NCI-H1436 (cell line): ENCODE measurements at regions not wholly inside any gene's neighbourhood (a gene's known extent, or its start where the extent isn't known, plus 50 kb on each side); places are given as distances from the start of the nearest gene placed in this dataset.
A peak's percentile ranks its signal among the peaks of the same experiment; 100 is the strongest.
"Not testable (repeated sequence)": the region's sequence is repeated elsewhere in the genome, so short reads cannot be mapped to it uniquely, and the experiment has no call there.

Source experiments
- DNase-seq: peaks from one replicate; lab custom pipeline; 2025; lab: John Stamatoyannopoulos, UW

DNA sequence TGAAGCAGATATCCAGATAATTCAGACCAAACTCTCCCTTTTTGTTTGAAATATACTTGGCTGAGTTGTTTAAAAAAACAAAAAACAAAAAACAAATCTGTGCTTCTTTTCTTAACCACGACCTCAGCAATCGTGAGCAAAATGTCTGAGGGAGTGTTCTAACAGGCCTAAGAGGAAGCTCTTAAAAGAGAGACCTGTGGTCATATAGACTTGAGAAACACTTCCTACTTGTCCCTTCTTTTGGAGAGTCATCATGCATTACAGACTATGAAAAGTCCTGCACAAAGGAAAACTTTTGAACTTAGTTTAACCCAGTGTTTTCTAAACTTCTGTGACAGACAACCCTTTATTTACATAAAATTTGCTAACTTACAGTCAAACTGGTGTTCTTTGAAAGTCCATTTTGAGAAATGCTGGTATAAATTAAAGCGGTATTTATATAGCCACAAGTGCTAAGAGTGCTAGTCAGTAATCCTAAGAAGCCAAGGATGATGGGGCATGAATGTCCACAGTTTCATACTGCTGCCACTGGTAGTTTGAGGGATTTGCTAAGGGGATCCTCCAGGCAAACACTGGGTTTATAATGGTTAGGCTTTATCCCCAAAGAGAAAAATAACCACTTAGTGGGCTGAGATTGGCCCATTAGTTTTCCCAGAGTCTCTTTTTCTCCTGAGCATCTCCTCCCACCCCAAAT is 199.8 kb downstream of the LRRC70 start:
- DNase-seq, result no peak

DNA sequence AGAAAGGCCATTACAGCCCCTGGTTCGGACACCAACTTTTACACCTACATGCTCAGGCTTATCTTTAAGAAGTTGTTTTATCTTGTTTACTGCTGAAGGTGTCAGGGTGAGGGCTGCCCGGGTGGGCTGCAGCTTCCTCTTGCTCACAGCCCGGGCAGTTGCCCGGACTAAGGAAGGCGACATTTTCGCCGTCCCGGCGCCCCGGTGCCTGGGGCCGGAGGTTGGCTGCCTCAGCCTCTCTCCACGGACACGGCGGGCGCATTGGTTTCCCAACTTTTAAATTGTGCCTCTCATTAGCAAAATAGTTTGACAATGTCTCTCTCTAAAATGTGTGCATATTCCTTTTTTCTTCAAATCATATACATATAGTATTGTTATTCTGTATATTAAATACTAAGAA is 198.5 kb downstream of the LRRC70 start:
- DNase-seq, result not testable (repeated sequence)

DNA sequence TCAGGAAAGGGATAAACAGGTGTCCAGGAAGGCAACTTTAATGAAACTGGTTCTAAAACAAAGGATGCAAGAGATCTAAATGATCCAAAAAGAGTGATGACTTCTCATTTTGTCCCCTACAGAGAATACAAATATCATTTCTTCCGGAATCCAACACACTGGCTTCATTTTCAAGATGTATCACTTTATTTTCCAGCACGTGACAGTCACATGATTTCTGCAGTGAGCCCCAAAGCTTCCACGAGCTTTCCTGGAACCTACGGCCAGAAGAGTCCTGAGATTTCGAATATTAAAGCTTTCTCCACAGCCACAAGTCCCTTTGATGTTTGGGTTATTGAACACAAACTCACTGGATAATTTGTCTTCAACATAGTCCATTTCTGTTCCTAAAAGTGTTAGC is 198.0 kb downstream of the LRRC70 start:
- not testable (repeated sequence) for DNase-seq

DNA sequence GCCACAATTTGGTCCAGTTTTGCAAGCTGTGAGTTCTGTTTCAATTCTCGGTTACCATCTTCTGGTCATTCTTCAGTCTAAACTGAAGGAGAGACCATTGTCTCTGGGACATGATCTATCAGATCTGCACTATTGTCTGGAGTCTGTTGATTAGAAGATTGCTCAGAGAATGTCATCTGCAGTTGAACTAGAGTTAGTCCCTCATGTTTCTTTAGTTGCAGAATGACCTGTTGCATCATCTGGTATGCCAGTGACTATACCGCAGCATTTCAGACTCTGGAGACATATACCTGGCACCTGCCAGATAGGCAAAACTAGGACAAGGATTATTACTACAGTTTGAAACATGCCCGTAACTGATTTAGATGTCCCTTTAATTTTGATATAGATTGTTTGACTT is 194.8 kb downstream of the LRRC70 start:
- DNase-seq, result no peak

DNA sequence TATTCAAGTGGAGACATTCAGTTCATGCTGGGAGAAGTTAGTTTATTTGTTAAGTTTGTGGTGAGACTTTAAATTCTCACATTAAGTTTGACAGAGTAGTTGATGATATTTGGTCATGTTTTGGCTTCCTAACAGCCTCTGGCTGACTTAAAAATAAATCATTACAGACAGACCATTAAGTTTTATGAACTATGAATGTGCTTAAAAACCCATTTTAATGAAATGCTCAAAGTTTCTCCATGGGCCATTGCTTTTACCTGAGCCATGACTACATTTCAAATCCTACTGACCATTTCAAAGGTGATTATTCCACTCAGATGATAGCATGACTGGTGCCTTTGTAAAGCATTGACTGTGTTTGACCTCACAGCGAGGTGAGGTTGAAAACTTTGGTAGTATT is 192.7 kb downstream of the LRRC70 start:
- DNase-seq, result no peak

DNA sequence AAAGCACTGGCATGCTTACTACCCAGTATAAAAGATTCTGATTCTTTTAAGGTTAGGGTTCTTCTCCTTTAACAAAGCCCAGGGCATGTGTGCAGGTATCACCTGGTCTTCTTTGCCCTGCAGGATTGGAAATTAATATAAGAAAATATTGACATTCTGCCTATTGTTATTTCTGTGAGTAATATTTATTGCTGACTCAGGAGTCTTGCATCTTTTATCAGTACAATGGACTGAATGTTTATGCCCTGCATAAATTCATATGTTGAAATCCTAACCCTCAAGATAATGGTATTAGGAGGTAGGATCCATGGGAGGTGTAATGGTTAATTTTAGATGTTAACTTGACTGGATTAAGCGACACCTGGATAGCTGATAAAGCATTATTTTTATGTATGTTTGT is 189.0 kb downstream of the LRRC70 start:
- DNase-seq, result no peak

DNA sequence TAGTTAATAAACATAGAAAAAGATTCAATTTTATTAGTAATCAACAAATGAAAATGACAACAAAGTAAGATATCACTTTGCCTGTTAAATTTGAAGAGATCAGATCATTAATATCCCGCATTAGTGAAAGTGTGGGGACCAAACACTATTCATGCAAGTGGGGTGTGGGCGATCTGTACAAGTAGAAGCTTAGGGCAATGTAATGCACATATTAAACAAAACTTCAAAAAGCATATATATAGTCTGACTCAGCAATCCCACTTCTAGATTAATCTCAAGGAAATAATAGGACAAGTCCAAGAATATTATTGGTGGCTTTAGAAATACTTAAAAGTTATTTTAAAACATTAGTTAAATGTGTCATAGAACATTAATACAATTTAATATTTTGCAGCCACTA is 188.5 kb downstream of the LRRC70 start:
- no peak for DNase-seq

DNA sequence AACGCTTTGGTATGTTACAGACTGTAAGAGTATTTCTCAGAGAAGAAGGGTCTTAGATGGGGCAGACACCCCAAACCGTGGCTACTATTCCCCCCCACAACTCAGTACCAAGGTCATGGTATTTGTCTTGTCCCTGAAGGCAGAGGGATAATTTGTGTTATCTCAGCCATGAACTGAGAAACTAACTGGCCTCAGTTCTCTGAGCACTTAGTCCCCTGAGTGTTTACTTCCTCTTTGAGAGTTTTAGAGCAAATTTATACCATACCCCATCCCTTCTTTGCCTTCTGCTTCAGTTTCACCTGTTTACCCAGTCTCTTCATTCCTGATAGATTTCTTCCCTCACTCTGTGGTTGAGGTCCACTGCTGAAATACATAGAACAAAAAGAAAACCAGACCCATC is 183.9 kb downstream of the LRRC70 start:
- no peak for DNase-seq

DNA sequence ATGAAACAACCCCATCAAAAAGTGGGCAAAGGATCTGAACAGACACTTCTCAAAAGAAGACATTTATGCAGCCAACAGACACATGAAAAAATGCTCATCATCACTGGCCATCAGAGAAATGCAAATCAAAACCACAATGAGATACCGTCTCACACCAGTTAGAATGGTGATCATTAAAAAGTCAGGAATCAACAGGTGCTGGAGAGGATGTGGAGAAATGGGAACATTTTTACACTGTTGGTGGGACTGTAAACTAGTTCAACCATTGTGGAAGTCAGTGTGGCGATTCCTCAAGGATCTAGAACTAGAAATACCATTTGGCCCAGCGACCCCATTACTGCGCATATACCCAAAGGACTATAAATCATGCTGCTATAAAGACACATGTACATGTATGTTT is 179.1 kb downstream of the LRRC70 start:
- DNase-seq, result not testable (repeated sequence)

DNA sequence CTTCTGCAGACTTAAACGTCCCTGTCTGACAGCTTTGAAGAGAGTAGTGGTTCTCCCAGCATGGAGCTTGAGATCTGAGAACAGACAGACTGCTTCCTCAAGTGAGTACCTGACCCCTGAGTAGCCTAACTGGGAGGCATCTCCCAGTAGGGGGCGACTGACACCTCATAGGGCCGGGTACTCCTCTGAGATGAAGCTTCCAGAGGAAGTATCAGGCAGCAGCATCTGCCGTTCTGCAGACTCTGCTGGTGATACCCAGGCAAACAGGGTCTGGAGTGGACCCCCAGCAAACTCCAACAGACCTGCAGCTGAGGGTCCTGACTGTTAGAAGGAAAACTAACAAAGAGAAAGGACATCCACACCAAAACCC is 174.4 kb downstream of the LRRC70 start:
- not testable (repeated sequence) for DNase-seq

DNA sequence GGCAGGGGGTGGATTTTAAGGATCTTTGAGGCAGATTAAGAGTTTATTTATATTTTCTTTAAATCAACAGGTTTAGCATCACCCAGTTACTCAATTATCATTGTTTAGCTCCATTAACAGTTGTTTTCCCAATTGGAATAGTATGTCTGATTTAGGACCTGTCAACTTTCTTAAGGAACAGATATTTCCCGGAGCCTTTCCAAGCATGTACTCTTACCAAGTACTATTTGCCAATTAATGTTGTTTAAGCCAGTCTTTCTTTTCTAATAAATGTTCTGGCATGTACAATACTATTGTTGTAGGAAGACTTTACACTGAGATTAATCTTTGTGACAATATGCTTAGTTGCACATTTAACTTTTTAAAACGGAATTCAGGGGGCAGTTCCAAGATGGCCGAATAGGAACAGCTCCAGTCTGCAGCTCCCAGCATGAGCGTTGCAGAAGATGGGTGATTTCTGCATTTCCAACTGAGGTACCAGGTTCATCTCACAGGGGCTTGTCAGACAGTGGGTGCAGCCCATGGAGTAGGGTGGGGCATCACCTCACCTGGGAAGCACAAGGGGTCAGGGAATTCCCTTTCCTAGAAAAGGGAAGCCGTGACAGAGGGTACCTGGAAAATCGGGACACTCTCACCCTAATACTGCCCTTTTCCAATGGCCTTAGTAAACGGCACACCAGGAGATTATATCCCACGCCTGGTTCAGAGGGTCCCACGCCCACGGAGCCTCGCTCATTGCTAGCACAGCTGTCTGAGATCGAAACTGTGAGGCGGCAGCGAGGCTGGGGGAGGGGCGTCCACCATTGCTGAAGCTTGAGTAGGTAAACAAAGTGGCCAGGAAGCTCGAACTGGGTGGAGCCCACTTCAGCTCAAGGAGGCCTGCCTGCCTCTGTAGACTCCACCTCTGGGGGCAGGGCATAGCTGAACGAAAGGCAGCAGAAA is 173.7 kb downstream of the LRRC70 start:
- not testable (repeated sequence) for DNase-seq

DNA sequence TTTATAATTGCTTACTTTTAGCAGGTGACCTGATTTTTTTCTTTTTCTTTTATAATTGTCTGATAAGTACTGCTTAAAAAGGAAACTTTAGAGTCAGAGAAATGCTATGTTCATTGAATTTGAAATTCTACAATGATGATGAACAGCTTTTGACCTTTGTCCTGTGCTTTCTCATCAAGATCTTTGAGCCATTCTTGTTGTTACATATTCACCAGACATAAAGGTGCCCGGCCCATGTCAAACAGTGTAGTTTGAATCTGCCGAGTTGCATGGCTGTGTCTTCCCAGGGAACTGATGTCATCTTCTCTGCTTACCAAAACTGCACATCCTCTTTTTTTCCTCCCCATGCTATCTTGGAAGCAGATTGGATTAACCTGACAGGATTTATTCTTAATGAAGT is 163.6 kb downstream of the LRRC70 start:
- DNase-seq, result no peak

DNA sequence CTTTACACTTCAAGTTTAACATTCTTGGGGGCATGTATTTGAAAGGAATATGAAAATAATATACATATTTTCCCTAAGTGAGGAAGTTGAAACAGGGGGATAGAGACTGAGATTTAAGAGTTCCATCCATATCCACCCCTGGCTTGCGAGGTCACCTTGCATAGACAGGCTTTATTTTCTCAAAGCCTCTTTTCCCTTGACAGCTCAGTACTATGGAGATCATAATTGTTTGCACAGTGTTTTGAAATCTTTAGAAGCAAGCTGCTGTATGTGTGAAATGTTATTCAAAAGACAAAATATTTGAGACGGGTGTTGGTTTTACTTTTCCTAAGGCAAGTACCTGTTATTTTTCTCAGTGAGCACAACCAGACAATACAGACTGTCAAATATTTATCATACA is 163.1 kb downstream of the LRRC70 start:
- DNase-seq, result no peak

DNA sequence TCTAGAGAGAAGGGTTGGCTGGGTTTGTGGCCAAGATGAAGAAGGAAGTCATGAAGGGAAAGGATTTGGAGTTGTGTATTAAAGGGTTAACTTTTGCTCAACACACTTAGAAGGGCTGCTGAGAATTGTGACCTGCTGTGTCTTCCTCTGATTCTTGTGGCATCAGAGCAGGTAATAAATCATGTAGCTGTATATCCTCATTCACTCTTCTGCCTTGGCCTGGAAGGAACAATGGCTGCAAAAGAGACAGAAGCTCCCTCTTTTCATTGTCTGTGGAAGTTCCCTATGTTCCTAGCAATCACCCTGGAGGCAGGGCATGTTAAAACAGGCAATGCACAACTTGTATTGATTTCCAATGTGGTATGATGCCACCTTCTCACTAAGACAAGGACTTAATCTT is 159.1 kb downstream of the LRRC70 start:
- no peak for DNase-seq

DNA sequence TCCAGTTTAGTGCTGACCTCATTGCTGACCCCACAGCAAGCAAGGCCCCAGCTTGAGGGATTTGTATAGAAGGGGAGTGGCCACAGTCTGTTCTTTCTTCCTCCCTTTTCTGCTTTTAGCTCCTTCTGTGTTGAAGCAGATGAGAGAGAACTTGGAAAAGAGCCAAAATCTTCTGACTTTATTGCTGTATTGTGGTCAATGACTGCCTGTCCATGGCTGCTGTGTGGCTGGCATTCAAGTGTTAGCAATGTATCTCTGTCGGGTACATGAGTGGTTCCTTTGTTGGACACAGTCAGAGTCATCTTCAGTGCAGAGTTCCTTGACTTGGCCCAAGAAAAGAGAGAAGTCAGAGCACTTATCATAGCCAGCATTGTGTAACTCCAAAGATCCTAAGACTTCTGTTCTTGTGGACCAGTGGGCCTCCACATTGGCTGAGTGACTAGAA is 154.1 kb downstream of the LRRC70 start:
- no peak for DNase-seq

DNA sequence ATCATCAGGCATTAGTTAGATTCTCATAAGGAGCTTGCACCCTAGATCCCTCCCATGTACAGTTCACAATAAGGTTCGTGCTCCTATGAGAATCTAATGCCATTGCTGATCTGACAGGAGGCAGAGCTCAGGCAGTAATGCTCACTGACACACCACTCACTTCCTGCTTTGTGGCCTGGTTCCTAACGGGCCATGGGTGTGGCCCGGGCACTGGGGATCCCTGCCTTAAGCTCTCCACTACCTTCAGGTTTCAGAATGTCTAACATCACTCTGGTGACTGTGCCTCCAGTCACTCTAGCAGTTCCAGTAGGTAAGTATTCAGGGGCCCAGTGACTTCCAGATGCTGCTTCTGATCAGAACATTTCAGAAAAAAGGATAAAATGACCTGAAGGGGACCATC is 152.4 kb downstream of the LRRC70 start:
- no peak for DNase-seq

DNA sequence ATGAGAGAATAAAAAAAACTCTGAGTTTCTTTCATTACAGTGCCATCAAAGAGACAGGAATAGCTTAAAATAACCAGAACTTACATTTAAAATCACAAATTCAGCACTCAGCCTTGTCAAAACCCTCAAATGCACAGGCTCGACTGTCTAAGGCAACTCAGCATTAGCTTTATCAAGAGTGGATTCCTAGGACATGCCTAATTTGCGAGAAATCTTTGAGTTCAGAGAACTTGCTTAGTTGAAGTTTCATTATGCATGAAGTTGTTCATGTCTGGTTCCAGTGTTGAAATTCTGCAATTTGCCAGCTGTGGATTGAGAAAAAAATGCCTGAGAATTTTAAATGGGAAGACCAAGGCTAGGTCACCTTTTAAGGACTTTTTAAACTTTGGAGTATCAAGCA is 151.1 kb downstream of the LRRC70 start:
- DNase-seq, result no peak

DNA sequence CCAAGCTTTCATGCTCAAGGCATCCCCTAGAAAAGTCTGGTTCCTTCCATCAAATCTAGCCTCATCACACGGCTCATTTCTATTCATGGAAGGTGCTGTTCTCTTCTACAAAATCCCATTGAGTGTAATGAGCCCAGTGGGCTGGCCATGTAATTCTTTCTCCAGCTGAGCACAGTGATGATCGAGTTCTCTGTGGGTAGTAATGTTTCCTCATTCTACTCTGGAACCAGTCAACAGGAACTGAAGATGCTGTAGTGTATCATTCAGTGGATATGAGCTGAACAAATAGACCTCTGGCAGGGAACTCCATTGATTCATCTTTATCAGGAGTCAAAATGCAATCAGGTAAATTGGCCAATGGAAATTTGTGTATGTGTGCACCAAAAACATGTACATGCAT is 149.2 kb downstream of the LRRC70 start:
- no peak for DNase-seq

DNA sequence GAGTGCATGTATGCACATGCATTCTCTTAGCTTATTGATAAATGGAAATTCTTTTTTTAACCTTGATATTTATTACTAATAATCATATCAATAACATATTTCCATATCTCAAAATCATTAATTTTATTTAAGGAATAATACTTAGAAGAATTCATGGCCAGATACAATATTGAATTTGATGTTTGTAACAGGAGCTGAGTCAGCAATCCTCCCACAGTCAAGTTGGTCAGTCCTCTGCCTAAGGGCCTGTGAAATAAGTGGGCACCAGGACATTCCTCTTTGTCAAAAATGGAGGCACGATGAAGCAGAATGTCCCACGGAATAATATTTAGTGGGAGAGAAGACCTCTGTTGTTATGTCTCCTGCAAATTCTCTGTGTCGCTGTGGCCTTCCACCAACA is 148.6 kb downstream of the LRRC70 start:
- DNase-seq, result no peak

DNA sequence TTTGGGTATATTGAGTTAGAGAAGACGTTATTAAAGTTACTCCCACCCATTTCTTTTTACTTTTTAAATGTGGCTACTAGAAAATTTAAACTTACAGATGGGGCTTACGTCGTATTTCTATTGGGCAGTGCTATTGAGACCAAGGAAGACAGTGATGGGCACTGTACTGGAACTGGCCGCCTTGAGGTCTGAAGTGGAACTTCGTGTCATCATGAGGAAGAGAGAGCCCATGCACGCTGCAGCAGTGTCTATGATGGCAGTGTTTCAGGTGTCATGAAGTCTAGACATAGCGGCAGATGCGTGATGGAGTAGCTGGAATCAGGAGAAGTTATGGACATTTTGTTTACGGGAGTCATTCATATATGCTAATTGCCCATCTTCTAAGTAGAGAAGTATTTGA is 143.7 kb downstream of the LRRC70 start:
- no peak for DNase-seq

DNA sequence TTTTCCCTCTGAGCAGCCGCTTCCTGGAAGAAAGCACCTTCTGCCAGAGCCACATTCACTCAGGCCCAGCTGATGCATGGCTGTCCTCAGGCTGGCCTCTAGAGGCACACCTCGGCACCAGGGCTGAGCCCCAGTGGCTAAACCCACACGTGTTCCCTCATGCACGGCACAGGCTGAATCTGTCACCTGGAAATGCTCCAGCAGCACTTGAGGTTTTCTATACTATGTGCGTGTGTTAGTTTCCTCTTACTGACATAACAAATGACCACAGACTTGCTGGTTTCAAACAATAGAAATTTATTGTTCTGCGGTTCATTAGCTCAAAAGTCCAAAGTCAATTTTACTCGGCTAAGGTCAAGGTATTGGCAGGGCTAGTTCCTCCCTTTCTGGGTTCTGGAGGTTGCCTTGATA is 141.4 kb downstream of the LRRC70 start:
- DNase-seq, result peak; percentile 1

DNA sequence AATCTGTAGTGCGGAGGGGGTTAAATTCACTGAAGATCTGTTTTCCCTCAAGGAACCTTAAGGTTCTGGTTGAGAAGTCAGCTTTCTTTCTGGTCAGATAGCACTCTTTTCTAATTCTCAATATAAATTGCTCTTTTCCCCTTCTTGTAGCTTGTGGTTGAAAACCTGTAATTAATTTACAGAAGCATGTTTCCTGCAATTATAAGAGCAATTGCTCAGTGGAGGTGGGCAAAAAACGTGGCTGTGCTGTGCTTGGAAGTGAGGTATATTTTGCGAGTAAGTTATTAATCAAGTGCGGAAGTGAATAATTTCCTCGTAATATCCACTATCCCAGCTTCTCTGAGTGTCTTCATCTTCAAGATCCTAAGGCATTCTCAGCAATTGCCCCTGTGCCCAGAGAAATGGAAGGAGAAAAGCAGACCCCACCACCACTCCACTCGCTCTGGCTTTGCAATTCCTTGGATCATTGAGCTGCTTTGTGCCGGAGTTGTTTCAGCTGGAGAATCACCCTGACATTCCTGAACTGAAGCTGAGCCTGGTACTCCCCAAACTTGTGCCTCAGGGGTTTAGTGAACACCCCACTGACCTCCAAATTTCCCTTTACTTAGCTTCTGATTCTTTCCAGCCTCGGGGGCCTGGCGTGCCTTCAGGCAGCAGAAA is 140.6 kb downstream of the LRRC70 start:
- no peak for DNase-seq

DNA sequence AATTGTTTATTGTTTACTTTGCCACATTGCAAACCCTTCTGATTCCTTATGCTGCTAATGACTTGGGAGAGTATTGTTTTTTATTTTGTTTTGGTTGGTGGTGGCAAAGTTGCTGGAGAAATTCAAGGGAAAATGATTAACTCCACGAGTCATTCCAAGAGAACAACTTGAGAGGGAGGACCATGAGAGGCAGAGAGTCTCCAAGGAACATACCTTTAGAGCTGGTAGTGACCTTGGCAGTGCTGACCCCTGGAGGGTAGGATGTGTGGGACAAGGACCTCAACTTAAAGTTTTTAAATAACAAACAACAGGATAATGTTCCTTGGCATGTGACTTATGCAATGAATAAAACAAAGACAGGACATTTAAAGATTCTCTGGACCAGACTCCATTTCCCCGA is 139.7 kb downstream of the LRRC70 start:
- DNase-seq, result no peak
